ENCODE measurements at regions not wholly inside any gene's neighbourhood (a gene's known extent, or its start where the extent isn't known, plus 50 kb on each side); places are given as distances from the start of the nearest gene placed in this dataset.
"Not testable (repeated sequence)": the region's sequence is repeated elsewhere in the genome, so short reads cannot be mapped to it uniquely, and the experiment has no call there.

DNA sequence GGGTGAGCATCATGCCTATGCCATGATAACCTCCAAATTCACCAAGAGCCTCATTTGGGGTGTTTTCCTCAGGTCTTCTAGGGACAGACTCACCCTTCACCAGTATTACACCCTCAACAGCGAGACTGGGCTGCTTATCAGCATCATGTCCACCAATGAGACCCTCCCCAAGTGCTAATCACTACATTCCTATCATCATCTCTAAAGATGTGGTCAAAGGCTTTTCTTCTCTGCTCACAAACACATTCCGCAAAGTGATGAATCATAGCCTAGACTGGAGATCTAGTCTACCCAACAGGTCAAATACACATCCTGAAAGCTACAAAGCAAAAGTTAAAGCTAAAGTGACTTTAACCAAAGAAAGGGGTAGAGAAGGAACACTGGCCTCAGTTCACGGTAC, 75.3 kb upstream of the C7orf33 start:
- Histone ChIP-seq H3K4me2 (no peak overlapping the region), H3K27ac (no peak overlapping the region), H3K4me3 (no peak overlapping the region), H3K4me1 (no peaks in the 10 kb centered on the region), H3K9me3 (no peaks in the 10 kb centered on the region)
- ATAC-seq (no peak), DNase-seq (ENCODE audit: low read depth in 1 of 2, low spot score in 1 of 2) (no peak), FAIRE-seq (no peak)
- WGBS (ENCODE audit: missing lambda C conversion rate), result 34% methylated on average over 3 of the region's 3 CpGs
- TF ChIP-seq TFCP2L1 (CRISPR knock-in tag; IDR thresholded peaks at IDR 0.05) (no peak), RARB (CRISPR knock-in tag; IDR thresholded peaks at IDR 0.05) (no peak), HOXB5 (CRISPR knock-in tag; IDR thresholded peaks at IDR 0.05) (no peak), ATOH8 (CRISPR knock-in tag; IDR thresholded peaks at IDR 0.05; ENCODE audit: low read depth) (no peak), KDM1A (IDR thresholded peaks at IDR 0.05; ENCODE audit: low read depth) (no peak), EHF (CRISPR knock-in tag; IDR thresholded peaks at IDR 0.05) (no peak), TP53 (CRISPR knock-in tag; IDR thresholded peaks at IDR 0.05) (no peak), MAFK (IDR thresholded peaks at IDR 0.05; ENCODE audit: partially characterized antibody) (no peak), RAD21 (conservative IDR thresholded peaks at IDR 0.05 in 1 of 2, IDR thresholded peaks at IDR 0.05 in 1 of 2) (no peak), FOXS1 (CRISPR knock-in tag; IDR thresholded peaks at IDR 0.05) (no peak), RCOR1 (IDR thresholded peaks at IDR 0.05; ENCODE audit: low read depth, low read length) (no peak), BHLHE40 (IDR thresholded peaks at IDR 0.05; ENCODE audit: low read depth, low read length) (no peak)
- ChIA-PET POLR2A (no interaction called here), CTCF (interaction anchor here (0.6 kb wide), 1 partner anchor 572 kb away, joined by 3 read pairs; no protein-coding TSS in a partner anchor)

DNA sequence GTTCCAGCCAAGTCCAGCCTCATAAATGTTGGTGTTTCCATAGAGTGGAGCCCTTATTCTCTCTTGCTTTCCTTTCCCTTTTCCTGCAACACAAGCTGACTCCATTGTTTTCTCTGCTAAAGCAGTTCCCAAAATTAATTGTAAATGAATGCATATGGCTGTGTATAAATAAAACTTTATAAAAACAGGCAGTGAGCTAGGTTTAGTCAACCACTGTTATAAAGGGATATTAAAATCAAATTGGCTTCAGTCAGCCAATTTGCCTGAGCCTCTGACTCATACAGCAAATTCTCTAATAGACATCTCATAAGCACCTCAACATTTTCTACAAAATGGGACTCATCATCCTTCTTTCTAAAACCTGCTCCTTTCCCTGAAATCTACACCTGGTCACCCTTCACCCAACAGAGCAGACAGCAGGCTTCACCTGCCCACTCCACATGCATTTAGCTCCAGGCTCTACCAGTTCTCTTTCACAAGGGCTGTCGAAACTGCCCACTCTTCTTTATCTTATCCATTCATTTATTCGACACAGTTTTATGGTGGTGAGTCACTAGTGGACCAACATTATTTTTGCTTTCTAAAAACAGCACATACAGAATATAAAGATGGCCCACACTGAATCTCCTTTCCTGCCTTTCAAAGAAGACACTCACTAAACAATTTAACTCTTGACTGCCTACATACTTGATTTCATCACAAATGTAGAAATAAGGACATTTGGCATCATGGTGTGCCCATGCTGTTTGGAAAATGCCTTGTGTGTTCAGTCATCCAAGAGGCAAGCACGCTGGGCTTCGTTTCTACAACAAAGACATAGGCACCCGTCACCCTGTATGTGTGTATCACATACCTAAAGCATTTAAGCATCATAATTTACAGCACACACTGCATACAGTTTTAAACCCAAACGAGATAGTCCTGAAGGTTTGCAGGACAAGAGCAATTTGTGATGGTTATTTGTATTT, 74.6 kb upstream of the C7orf33 start:
- ATAC-seq, result no peak
- CTCF ChIA-PET, result no interaction called here
- FAIRE-seq, result no peak
- H3K4me1 ChIP-seq, result no peaks in the 10 kb centered on the region
- TF ChIP-seq ATOH8 (CRISPR knock-in tag; IDR thresholded peaks at IDR 0.05; ENCODE audit: low read depth), result no peak
- TF ChIP-seq TFCP2L1 (CRISPR knock-in tag; IDR thresholded peaks at IDR 0.05), result no peak
- no peak for TF ChIP-seq RARB (CRISPR knock-in tag; IDR thresholded peaks at IDR 0.05)
- no peak for TF ChIP-seq ZFP36 (IDR thresholded peaks at IDR 0.05; ENCODE audit: borderline replicate concordance, partially characterized antibody)
- TF ChIP-seq HOXA7 (CRISPR knock-in tag; IDR thresholded peaks at IDR 0.05), result no peak
- no peak for TF ChIP-seq HDAC2 (IDR thresholded peaks at IDR 0.05)
- TF ChIP-seq PHF8 (IDR thresholded peaks at IDR 0.05; ENCODE audit: borderline replicate concordance, low read depth), result no peak
- TF ChIP-seq ZC3H11A (IDR thresholded peaks at IDR 0.05), result no peak
- TF ChIP-seq EP300 (IDR thresholded peaks at IDR 0.05), result no peak
- no peak for TF ChIP-seq CBX8 (IDR thresholded peaks at IDR 0.05)
- TF ChIP-seq FOSB (CRISPR knock-in tag; IDR thresholded peaks at IDR 0.05), result no peak
- TF ChIP-seq BCL3 (IDR thresholded peaks at IDR 0.05), result no peak
- no peak for TF ChIP-seq CHD4 (IDR thresholded peaks at IDR 0.05; ENCODE audit: borderline replicate concordance)
- TF ChIP-seq CBX2 (IDR thresholded peaks at IDR 0.05; ENCODE audit: borderline replicate concordance, low read depth), result no peak
- TF ChIP-seq KDM1A (IDR thresholded peaks at IDR 0.05; ENCODE audit: low read depth), result no peak
- TF ChIP-seq NFE2L2 (conservative IDR thresholded peaks at IDR 0.05; ENCODE audit: low read length), result no peak
- TF ChIP-seq E2F6 (IDR thresholded peaks at IDR 0.05; ENCODE audit: borderline replicate concordance, low read depth), result no peak
- no peak for TF ChIP-seq NR3C1 (IDR thresholded peaks at IDR 0.05)
- no peak for TF ChIP-seq BHLHE40 (IDR thresholded peaks at IDR 0.05; ENCODE audit: low read depth, low read length)
- H3K4me3 ChIP-seq, result no peak overlapping the region
- no peak overlapping the region for H3K27ac ChIP-seq
- DNase-seq (ENCODE audit: low read depth in 1 of 2, low spot score in 1 of 2), result no peak
- H3K9me3 ChIP-seq, result no peaks in the 10 kb centered on the region
- POLR2A ChIA-PET, result no interaction called here
- H3K4me2 ChIP-seq, result no peak overlapping the region
- 17% methylated on average over 6 of the region's 6 CpGs for WGBS (ENCODE audit: missing lambda C conversion rate)

- CTCF ChIA-PET, result interaction anchor here (0.6 to 1.6 kb wide), 3 partner anchors 9 to 444 kb away, joined by 3 to 4 read pairs (median 3); no protein-coding TSS in a partner anchor
Measured at GRCh38 chr7:148519386-148519785, 71.2 kb upstream of the C7orf33 start.

More at GRCh38 chr7:148519386-148519785, 71.2 kb upstream of the C7orf33 start:
- H3K4me2 ChIP-seq; DNase-seq (ENCODE audit: low read depth in 1 of 2, low spot score in 1 of 2); ATAC-seq; H3K4me3 ChIP-seq; H3K4me1 ChIP-seq; POLR2A ChIA-PET; FAIRE-seq; H3K9me3 ChIP-seq; H3K27ac ChIP-seq: not testable (repeated sequence)
- 46% methylated on average over 4 of the region's 4 CpGs for WGBS (ENCODE audit: missing lambda C conversion rate)
